ENCODE measurements at regions not wholly inside any gene's neighbourhood (a gene's known extent, or its start where the extent isn't known, plus 50 kb on each side); places are given as distances from the start of the nearest gene placed in this dataset.

- Mint-ChIP-seq H3K27me3 (ENCODE audit: low read depth in 2 of 2) (no peaks in the 10 kb centered on the region), H3K27ac (no peak overlapping the region), H3K4me1 (no peaks in the 10 kb centered on the region), H3K9me3 (peaks cover 6 to 9% of the 10 kb centered on the region in 2 donors), H3K36me3 (no peaks in the 10 kb centered on the region), H3K4me3 (no peak overlapping the region)
- no peak overlapping the region for H3K27ac ChIP-seq (ENCODE audit: low read length)
- intact Hi-C loops (cut with micrococcal nuclease): no loop called here
- H3K9me3 ChIP-seq (ENCODE audit: control insufficient read depth, insufficient read depth, low read length): no peaks in the 10 kb centered on the region
- 71% methylated on average over 3 of the region's 3 CpGs for WGBS (ENCODE audit: insufficient coverage)
- H3K4me3 ChIP-seq (ENCODE audit: low read length): no peak overlapping the region
- no peak for ATAC-seq
- H3K36me3 ChIP-seq (ENCODE audit: control insufficient read depth, insufficient read depth, low read length): no peaks in the 10 kb centered on the region
- no peak for DNase-seq
- no peaks in the 10 kb centered on the region for H3K4me1 ChIP-seq (ENCODE audit: control insufficient read depth, insufficient read depth, low read length)
- H3K27me3 ChIP-seq (ENCODE audit: control insufficient read depth, insufficient read depth, low read length): no peaks in the 10 kb centered on the region
- TF ChIP-seq, protein P1, sequence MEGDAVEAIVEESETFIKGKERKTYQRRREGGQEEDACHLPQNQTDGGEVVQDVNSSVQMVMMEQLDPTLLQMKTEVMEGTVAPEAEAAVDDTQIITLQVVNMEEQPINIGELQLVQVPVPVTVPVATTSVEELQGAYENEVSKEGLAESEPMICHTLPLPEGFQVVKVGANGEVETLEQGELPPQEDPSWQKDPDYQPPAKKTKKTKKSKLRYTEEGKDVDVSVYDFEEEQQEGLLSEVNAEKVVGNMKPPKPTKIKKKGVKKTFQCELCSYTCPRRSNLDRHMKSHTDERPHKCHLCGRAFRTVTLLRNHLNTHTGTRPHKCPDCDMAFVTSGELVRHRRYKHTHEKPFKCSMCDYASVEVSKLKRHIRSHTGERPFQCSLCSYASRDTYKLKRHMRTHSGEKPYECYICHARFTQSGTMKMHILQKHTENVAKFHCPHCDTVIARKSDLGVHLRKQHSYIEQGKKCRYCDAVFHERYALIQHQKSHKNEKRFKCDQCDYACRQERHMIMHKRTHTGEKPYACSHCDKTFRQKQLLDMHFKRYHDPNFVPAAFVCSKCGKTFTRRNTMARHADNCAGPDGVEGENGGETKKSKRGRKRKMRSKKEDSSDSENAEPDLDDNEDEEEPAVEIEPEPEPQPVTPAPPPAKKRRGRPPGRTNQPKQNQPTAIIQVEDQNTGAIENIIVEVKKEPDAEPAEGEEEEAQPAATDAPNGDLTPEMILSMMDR (IDR thresholded peaks at IDR 0.05): no peak
These were observed 283.7 kb upstream of the ANO3 start for GRCh38 chr11:26048271-26048670.

GRCh38 chr11:26053966-26054365 is 278.0 kb upstream of the ANO3 start:
- Mint-ChIP-seq H3K27ac (no peak overlapping the region), H3K4me1 (no peaks in the 10 kb centered on the region), H3K36me3 (no peaks in the 10 kb centered on the region), H3K27me3 (ENCODE audit: low read depth in 2 of 2) (no peaks in the 10 kb centered on the region), H3K4me3 (no peak overlapping the region), H3K9me3 (peaks cover 6 to 7% of the 10 kb centered on the region in 2 donors)
- no peak for DNase-seq
- intact Hi-C loops (cut with micrococcal nuclease): no loop called here
- H3K27ac ChIP-seq (ENCODE audit: low read length): no peak overlapping the region
- no peaks in the 10 kb centered on the region for H3K9me3 ChIP-seq (ENCODE audit: control insufficient read depth, insufficient read depth, low read length)
- ATAC-seq: no peak
- WGBS (ENCODE audit: insufficient coverage): no CpG with 5 or more reads among the region's 1 CpG
- H3K4me1 ChIP-seq (ENCODE audit: control insufficient read depth, insufficient read depth, low read length): no peaks in the 10 kb centered on the region
- no peaks in the 10 kb centered on the region for H3K36me3 ChIP-seq (ENCODE audit: control insufficient read depth, insufficient read depth, low read length)
- no peaks in the 10 kb centered on the region for H3K27me3 ChIP-seq (ENCODE audit: control insufficient read depth, insufficient read depth, low read length)
- H3K4me3 ChIP-seq (ENCODE audit: low read length): no peak overlapping the region
- TF ChIP-seq, protein P1 (IDR thresholded peaks at IDR 0.05): no peak

DNA sequence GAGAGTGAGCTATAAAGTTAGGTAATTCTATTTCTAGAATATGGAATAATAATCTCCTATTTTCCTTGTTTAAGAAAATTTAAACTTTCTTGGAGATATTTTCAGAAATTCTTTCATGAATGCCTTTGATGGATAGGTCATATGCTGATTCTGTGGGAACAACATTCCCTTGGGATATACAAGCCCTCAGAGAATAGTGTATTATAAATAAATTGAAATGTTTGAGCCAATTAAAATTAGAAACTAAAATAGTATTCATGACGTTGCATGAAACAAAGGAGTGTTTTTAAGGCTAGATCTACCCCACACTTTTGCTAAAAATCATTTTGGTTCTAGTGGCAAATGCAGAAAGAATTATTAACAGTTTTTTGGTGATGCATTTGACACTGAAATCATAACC is 269.3 kb upstream of the ANO3 start:
- Histone ChIP-seq H3K4me1 (ENCODE audit: control insufficient read depth, insufficient read depth, low read length) (no peaks in the 10 kb centered on the region), H3K9me3 (ENCODE audit: control insufficient read depth, insufficient read depth, low read length) (no peaks in the 10 kb centered on the region), H3K27ac (ENCODE audit: low read length) (no peak overlapping the region), H3K36me3 (ENCODE audit: control insufficient read depth, insufficient read depth, low read length) (no peaks in the 10 kb centered on the region), H3K27me3 (ENCODE audit: control insufficient read depth, insufficient read depth, low read length) (no peaks in the 10 kb centered on the region), H3K4me3 (ENCODE audit: low read length) (no peak overlapping the region)
- no peak overlapping the region for H3K27ac Mint-ChIP-seq
- peaks cover 14 to 24% of the 10 kb centered on the region in 2 donors for H3K9me3 Mint-ChIP-seq
- no peaks in the 10 kb centered on the region for H3K4me1 Mint-ChIP-seq
- no peak overlapping the region for H3K4me3 Mint-ChIP-seq
- H3K36me3 Mint-ChIP-seq: no peaks in the 10 kb centered on the region
- intact Hi-C loops (cut with micrococcal nuclease): no loop called here
- DNase-seq: no peak
- TF ChIP-seq, protein P1 (IDR thresholded peaks at IDR 0.05): no peak
- no peak for ATAC-seq
- WGBS (ENCODE audit: insufficient coverage): 40% methylated on average over 1 of the region's 1 CpG
- H3K27me3 Mint-ChIP-seq (ENCODE audit: low read depth in 2 of 2): no peaks in the 10 kb centered on the region

- no peaks in the 10 kb centered on the region for H3K4me1 ChIP-seq (ENCODE audit: control insufficient read depth, insufficient read depth, low read length)
- H3K36me3 ChIP-seq (ENCODE audit: control insufficient read depth, insufficient read depth, low read length): no peaks in the 10 kb centered on the region
- Mint-ChIP-seq H3K27me3 (ENCODE audit: low read depth in 2 of 2) (no peaks in the 10 kb centered on the region), H3K9me3 (peaks cover 12 to 20% of the 10 kb centered on the region in 2 donors), H3K4me3 (no peak overlapping the region), H3K27ac (no peak overlapping the region), H3K36me3 (no peaks in the 10 kb centered on the region), H3K4me1 (no peaks in the 10 kb centered on the region)
- H3K4me3 ChIP-seq (ENCODE audit: low read length): no peak overlapping the region
- intact Hi-C loops (cut with micrococcal nuclease): no loop called here
- DNase-seq (no peak), ATAC-seq (no peak)
- H3K27me3 ChIP-seq (ENCODE audit: control insufficient read depth, insufficient read depth, low read length): no peaks in the 10 kb centered on the region
- TF ChIP-seq, protein P1 (IDR thresholded peaks at IDR 0.05): no peak
- H3K9me3 ChIP-seq (ENCODE audit: control insufficient read depth, insufficient read depth, low read length): no peaks in the 10 kb centered on the region
- no peak overlapping the region for H3K27ac ChIP-seq (ENCODE audit: low read length)
These were observed 268.0 kb upstream of the ANO3 start for GRCh38 chr11:26063915-26064314.

Data from natural killer cell (primary cell).